GM10266 (cell line): ENCODE measurements at regions not wholly inside any gene's neighbourhood (a gene's known extent, or its start where the extent isn't known, plus 50 kb on each side); places are given as distances from the start of the nearest gene placed in this dataset.

ENCODE experiments used
- DNase-seq: peaks from one replicate; pipeline ENCODE4 v3.0.0; 2012; ENCODE audit errors: extremely low spot score
- CTCF ChIP-seq: IDR thresholded peaks from 2 replicates; pipeline ENCODE4 v1.5.1; 2012; ENCODE audit warnings: mild to moderate bottlenecking, low read depth; ENCODE audit not compliant: control insufficient read depth, insufficient read depth; ENCODE audit errors: missing control alignments

GRCh38 chr2:120936476-120937334 lies 201.0 kb downstream of the GLI2 start:
- TF ChIP-seq CTCF, result no peak
- no peak for DNase-seq

- TF ChIP-seq CTCF, result no peak
- no peak for DNase-seq
Observed at GRCh38 chr2:120937686-120938044, 202.0 kb downstream of the GLI2 start.

GRCh38 chr2:120938045-120938771 lies 202.5 kb downstream of the GLI2 start:
- no peak for DNase-seq
- TF ChIP-seq CTCF, result no peak

- no peak for TF ChIP-seq CTCF
- no peak for DNase-seq
Observed at GRCh38 chr2:120939595-120940318, 204.1 kb downstream of the GLI2 start.

- TF ChIP-seq CTCF, result no peak
- DNase-seq, result no peak
Observed at GRCh38 chr2:120940319-120940696, 204.6 kb downstream of the GLI2 start.

- no peak for TF ChIP-seq CTCF
- DNase-seq, result no peak
Observed at GRCh38 chr2:120940726-120941256, 205.1 kb downstream of the GLI2 start.
